ENCODE measurements at regions not wholly inside any gene's neighbourhood (a gene's known extent, or its start where the extent isn't known, plus 50 kb on each side); places are given as distances from the start of the nearest gene placed in this dataset.

DNA sequence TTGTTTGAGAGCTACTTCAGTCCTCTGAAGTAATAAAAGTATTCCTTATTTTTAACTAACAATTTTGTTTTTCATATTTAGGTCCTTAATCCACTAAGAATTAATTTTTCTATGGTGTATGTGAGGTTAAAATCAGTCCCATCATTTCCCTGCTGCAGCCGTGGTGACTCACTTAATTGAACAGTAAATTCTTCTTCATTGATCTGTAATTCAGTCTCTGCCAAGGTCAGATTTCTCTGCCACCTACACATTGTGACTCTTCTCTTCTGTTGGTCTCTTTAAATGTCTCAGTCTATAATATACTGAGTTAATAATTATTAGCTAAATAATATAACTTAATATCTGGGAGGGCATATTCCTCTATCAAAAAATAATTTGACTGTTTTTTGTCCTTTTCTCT, 262.3 kb downstream of the UTRN start:
- Histone ChIP-seq H3K4me1 (ENCODE audit: control insufficient read depth, insufficient read depth, low read length, unreplicated experiment) (peaks cover 7% of the 10 kb centered on the region), H3K36me3 (ENCODE audit: insufficient read depth, low read length) (peaks cover 26% of the 10 kb centered on the region), H3K79me2 (ENCODE audit: control insufficient read depth, insufficient read depth, low read length, unreplicated experiment) (no peaks in the 10 kb centered on the region), H3K27me3 (ENCODE audit: insufficient read depth, low read length) (no peaks in the 10 kb centered on the region), H2AFZ (ENCODE audit: low read length, unreplicated experiment) (no peak overlapping the region), H3K27ac (ENCODE audit: low read depth, low read length) (no peak overlapping the region), H3K4me3 (ENCODE audit: low read depth, low read length) (no peak overlapping the region)

DNA sequence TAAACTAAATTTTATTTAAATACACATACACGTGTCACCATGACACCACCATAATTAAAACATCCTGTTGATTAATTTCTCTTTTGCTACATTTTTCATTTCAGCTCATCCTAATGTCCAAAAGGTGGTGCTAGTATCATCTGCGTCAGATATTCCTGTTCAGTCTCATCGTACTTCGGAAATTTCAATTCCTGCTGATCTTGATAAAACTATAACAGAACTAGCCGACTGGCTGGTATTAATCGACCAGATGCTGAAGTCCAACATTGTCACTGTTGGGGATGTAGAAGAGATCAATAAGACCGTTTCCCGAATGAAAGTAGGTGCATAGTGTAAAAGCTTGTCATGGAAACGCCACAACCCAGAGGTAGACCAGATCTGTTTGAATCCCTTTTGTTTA, 263.4 kb downstream of the UTRN start:
- Histone ChIP-seq H3K27ac (ENCODE audit: low read depth, low read length) (no peak overlapping the region), H3K4me1 (ENCODE audit: control insufficient read depth, insufficient read depth, low read length, unreplicated experiment) (peaks cover 7% of the 10 kb centered on the region), H3K79me2 (ENCODE audit: control insufficient read depth, insufficient read depth, low read length, unreplicated experiment) (no peaks in the 10 kb centered on the region), H3K36me3 (ENCODE audit: insufficient read depth, low read length) (peaks cover 26% of the 10 kb centered on the region), H3K4me3 (ENCODE audit: low read depth, low read length) (no peak overlapping the region), H2AFZ (ENCODE audit: low read length, unreplicated experiment) (no peak overlapping the region), H3K27me3 (ENCODE audit: insufficient read depth, low read length) (no peaks in the 10 kb centered on the region)

DNA sequence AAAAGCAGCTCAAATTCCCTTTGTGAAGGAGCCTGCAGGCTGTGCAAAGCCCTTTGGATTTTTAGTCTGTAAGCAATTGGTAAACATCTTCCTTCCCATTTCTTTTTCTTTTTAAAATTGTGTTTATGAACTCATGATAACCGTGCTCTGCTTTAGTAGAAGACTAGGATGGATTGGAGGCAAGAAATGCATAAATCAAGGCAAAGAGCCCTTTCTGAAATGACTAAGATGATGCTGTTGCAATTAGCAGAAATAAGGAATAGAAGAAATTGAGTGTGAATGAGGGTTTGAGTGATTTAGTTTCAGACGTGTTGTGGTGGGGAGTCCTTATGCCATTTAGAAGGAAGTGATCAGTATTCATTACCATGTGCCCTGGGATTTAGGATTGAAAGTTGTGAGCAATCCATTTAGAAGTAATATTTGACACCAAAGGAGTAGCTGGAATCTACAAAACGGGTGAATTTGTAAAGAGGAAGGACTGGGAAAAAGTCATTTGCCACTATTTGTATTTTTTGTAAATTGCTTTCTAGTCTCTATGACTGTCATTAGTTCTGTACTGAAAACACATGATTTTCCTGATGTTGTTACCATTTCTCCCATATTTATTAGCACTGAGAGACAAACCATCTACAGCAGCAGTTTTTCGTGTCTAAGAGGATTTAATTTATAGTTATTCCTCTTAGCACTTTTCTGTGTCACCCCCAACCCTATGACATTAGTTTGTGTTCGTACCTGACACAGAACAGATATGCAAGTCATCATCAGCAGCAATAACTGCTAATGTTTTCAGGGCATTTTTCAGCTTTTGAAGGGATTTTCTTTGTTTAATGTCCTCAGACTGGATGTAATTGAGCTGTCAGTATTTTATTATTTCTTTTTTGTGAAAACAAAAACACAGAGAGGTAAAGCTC, 265.0 kb downstream of the UTRN start:
- H3K27me3 ChIP-seq (ENCODE audit: insufficient read depth, low read length): no peaks in the 10 kb centered on the region
- H3K4me3 ChIP-seq (ENCODE audit: low read depth, low read length): no peak overlapping the region
- no peak overlapping the region for H2AFZ ChIP-seq (ENCODE audit: low read length, unreplicated experiment)
- H3K79me2 ChIP-seq (ENCODE audit: control insufficient read depth, insufficient read depth, low read length, unreplicated experiment): no peaks in the 10 kb centered on the region
- peaks cover 22% of the 10 kb centered on the region for H3K36me3 ChIP-seq (ENCODE audit: insufficient read depth, low read length)
- no peak overlapping the region for H3K27ac ChIP-seq (ENCODE audit: low read depth, low read length)
- peaks cover 7% of the 10 kb centered on the region for H3K4me1 ChIP-seq (ENCODE audit: control insufficient read depth, insufficient read depth, low read length, unreplicated experiment)

DNA sequence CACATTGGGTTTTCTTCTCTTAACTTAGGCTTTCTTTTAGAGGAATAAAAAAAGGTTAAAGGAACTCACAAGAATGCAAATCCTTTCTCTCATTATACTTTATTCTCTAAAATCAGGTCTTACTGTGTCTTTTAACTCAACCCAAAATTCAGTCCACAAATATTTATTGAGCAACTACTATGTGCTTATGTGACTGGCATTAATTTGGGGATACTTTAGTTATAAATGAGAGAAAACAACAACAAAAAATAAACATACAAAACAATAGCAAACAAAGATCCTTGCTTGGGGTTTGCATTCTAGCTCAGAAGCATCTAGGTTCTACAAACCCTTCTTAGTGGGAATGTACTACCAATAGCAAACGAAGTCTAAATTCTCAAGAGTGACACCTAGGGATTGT, 266.2 kb downstream of the UTRN start:
- H2AFZ ChIP-seq (ENCODE audit: low read length, unreplicated experiment): no peak overlapping the region
- H3K27ac ChIP-seq (ENCODE audit: low read depth, low read length): no peak overlapping the region
- H3K36me3 ChIP-seq (ENCODE audit: insufficient read depth, low read length): peaks cover 20% of the 10 kb centered on the region
- H3K79me2 ChIP-seq (ENCODE audit: control insufficient read depth, insufficient read depth, low read length, unreplicated experiment): no peaks in the 10 kb centered on the region
- H3K4me3 ChIP-seq (ENCODE audit: low read depth, low read length): no peak overlapping the region
- H3K4me1 ChIP-seq (ENCODE audit: control insufficient read depth, insufficient read depth, low read length, unreplicated experiment): peaks cover 7% of the 10 kb centered on the region
- no peaks in the 10 kb centered on the region for H3K27me3 ChIP-seq (ENCODE audit: insufficient read depth, low read length)

DNA sequence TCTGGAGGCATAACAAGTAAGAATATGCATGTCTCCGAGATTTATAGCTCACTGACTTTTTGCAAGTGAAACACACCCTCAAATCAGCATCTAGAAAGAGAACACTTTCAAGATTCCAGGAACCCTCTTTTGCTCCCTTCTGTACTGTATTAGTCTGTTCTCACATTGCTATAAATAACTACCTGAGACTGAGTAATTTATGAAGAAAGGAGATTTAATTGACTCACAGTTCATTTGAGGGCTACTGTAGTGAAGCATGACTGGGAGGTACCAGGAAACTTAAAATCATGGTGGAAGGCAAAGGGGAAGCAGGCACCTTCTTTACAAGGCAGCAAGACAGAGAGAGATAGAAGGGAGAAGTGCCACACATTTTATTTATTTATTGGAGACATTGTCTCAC, 269.9 kb downstream of the UTRN start:
- H3K4me3 ChIP-seq (ENCODE audit: low read depth, low read length): no peak overlapping the region
- H3K27ac ChIP-seq (ENCODE audit: low read depth, low read length): no peak overlapping the region
- no peak overlapping the region for H2AFZ ChIP-seq (ENCODE audit: low read length, unreplicated experiment)
- no peaks in the 10 kb centered on the region for H3K4me1 ChIP-seq (ENCODE audit: control insufficient read depth, insufficient read depth, low read length, unreplicated experiment)
- H3K27me3 ChIP-seq (ENCODE audit: insufficient read depth, low read length): no peaks in the 10 kb centered on the region
- H3K79me2 ChIP-seq (ENCODE audit: control insufficient read depth, insufficient read depth, low read length, unreplicated experiment): no peaks in the 10 kb centered on the region
- H3K36me3 ChIP-seq (ENCODE audit: insufficient read depth, low read length): peaks cover 19% of the 10 kb centered on the region

DNA sequence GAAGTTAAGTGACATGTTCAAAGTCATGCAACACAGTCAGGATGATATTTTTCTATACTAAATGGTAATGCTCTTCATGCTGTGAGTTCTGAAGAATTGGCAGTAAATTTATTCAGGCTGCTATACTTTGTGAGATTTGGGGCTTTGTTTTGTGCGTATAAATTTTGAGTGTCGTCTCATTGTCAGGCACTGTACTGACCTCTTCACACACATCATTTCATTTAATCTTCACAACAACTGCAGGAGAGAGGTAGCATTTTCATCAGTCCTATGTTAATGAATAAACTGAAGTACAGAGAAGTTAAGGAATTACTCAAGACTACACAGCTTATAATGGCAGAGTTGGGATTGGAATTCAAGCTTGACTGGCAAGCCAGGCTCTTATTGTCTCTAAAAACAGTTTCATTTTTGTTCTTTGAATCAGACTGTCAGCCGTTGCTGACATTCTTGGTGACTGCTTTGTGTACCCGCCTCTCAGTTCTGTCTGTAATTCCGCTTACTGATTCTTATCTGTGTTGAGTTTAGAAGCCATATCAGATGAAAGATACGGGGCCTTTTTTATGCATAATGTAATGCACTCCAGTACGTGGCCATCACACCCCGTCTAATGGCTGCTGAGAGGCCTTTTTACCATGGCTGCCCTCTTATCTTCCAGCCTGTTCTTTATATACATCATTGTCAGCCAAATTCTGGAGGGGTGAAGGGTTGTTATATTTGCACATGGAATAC, 274.9 kb downstream of the UTRN start:
- Histone ChIP-seq H3K79me2 (ENCODE audit: control insufficient read depth, insufficient read depth, low read length, unreplicated experiment) (no peaks in the 10 kb centered on the region), H3K4me1 (ENCODE audit: control insufficient read depth, insufficient read depth, low read length, unreplicated experiment) (no peaks in the 10 kb centered on the region), H3K4me3 (ENCODE audit: low read depth, low read length) (no peak overlapping the region), H2AFZ (ENCODE audit: low read length, unreplicated experiment) (no peak overlapping the region), H3K36me3 (ENCODE audit: insufficient read depth, low read length) (peaks cover 11% of the 10 kb centered on the region), H3K27me3 (ENCODE audit: insufficient read depth, low read length) (no peaks in the 10 kb centered on the region), H3K27ac (ENCODE audit: low read depth, low read length) (no peak overlapping the region)

DNA sequence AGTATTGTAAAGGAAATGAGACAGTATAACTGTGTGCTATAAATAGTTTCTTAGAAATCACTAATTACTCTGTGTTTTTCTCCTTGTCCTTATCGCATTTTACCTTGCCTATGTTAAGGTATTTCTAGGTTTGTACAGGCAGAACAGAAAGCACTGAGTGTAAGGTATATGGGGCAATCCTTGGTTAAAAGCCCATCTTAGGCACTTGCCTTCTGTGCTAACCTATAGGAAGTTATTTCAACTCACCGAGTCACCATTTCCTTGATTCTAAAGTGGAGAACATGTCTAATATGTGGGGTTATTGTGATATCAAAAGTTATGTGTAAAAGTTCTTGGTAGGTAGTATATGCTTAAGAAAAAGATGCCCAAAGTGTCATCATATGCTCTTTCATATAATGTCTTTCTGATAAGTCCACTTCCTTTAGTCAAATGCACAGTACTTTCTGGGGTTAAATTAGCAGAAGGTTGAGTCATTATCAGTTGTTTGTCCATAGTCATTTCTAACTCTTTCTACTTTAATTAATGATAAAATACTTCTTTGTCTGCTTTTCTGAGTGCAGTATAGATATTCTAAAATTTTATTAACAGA, 276.4 kb downstream of the UTRN start:
- Histone ChIP-seq H2AFZ (ENCODE audit: low read length, unreplicated experiment) (no peak overlapping the region), H3K27me3 (ENCODE audit: insufficient read depth, low read length) (no peaks in the 10 kb centered on the region), H3K36me3 (ENCODE audit: insufficient read depth, low read length) (peaks cover 9% of the 10 kb centered on the region; the same call in 1 of the 2 replicates), H3K4me3 (ENCODE audit: low read depth, low read length) (no peak overlapping the region), H3K4me1 (ENCODE audit: control insufficient read depth, insufficient read depth, low read length, unreplicated experiment) (no peaks in the 10 kb centered on the region), H3K79me2 (ENCODE audit: control insufficient read depth, insufficient read depth, low read length, unreplicated experiment) (no peaks in the 10 kb centered on the region), H3K27ac (ENCODE audit: low read depth, low read length) (no peak overlapping the region)

DNA sequence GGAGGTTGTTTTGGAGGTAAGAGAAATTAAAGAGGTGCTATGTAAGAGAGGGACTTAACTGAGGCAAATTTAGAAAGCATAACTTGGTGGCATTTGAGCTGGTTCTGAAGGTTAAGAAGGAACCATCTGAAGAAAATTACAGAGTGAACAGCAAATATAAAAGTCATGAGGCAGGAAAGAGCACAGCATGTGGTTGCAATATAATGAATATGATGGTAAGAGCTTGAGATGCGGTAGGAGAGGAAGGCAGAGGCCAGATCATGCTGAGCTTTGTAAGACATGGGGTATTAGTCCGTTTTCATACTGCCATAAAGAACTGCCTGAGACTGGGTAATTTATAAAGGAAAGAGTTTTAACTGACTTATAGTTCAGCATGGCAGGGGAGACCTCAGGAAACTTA, 279.1 kb downstream of the UTRN start:
- Histone ChIP-seq H3K27me3 (ENCODE audit: insufficient read depth, low read length) (no peaks in the 10 kb centered on the region), H3K27ac (ENCODE audit: low read depth, low read length) (no peak overlapping the region)

DNA sequence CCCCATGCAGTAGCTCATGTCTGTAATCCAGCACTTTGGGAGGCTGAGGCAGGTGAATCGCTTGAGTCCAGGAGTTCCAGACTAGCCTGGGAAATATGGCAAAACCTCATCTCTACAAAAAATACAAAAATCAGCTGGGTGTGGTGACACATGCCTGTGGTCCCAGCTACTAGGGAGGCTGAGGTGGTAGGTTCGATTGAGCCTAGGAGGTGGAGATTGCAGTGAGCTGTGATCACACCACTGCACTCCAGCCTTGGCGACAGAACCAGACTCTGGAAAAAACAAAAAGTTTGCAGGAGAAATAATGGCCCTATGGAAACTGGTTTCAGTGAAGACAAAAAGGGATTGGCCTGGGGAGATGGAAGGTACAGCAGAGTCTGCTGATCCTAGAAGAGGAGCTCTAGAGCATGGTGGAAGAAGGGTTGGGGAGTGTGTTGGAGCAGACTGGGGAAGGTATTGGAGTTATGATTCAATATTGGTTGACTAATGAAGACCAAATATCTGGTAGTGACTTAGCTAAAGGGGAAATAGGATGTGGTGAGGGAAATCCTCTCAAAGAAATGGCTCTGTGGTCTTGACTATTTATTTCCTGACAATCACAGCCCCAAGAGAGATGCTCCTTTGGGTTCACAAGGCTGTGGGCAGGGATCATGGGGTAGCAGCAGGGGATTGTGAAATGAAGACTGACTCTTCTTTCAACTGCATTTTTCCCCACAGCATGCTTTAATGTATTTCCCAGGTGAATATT, 281.9 kb downstream of the UTRN start:
- no peak overlapping the region for H3K27ac ChIP-seq (ENCODE audit: low read depth, low read length)
- H3K36me3 ChIP-seq (ENCODE audit: insufficient read depth, low read length): peaks cover 5% of the 10 kb centered on the region; the same call in 1 of the 2 replicates
- H3K4me1 ChIP-seq (ENCODE audit: control insufficient read depth, insufficient read depth, low read length, unreplicated experiment): no peaks in the 10 kb centered on the region
- no peak overlapping the region for H2AFZ ChIP-seq (ENCODE audit: low read length, unreplicated experiment)
- H3K27me3 ChIP-seq (ENCODE audit: insufficient read depth, low read length): no peaks in the 10 kb centered on the region
- no peaks in the 10 kb centered on the region for H3K79me2 ChIP-seq (ENCODE audit: control insufficient read depth, insufficient read depth, low read length, unreplicated experiment)
- H3K4me3 ChIP-seq (ENCODE audit: low read depth, low read length): no peak overlapping the region

More for the DNA sequence above, 279.1 kb downstream of the UTRN start:
- Histone ChIP-seq H3K79me2 (ENCODE audit: control insufficient read depth, insufficient read depth, low read length, unreplicated experiment) (no peaks in the 10 kb centered on the region), H3K4me3 (ENCODE audit: low read depth, low read length) (no peak overlapping the region), H2AFZ (ENCODE audit: low read length, unreplicated experiment) (no peak overlapping the region), H3K4me1 (ENCODE audit: control insufficient read depth, insufficient read depth, low read length, unreplicated experiment) (no peaks in the 10 kb centered on the region), H3K36me3 (ENCODE audit: insufficient read depth, low read length) (peaks cover 5% of the 10 kb centered on the region; the same call in 1 of the 2 replicates)

DNA sequence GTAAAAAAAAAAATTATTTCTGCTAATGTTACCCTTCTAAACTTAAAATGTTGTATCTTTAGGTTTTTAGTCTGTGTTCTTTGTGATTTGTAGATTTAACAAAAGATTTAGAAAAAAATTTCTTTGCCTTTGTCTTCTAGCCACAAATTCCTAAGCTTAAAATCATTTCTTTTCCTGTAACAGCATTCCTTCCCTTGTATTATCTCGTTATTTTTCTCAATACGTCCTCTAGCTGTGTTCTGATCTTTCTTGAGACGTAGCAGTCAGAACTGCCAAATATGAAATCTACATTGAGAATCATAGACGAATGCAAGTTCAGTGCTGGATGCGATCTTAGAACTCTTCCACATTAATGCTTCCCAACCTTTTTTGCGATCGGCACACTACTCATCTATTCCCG, 283.1 kb downstream of the UTRN start:
- H3K79me2 ChIP-seq (ENCODE audit: control insufficient read depth, insufficient read depth, low read length, unreplicated experiment): no peaks in the 10 kb centered on the region
- no peaks in the 10 kb centered on the region for H3K4me1 ChIP-seq (ENCODE audit: control insufficient read depth, insufficient read depth, low read length, unreplicated experiment)
- peaks cover 5% of the 10 kb centered on the region; the same call in 1 of the 2 replicates for H3K36me3 ChIP-seq (ENCODE audit: insufficient read depth, low read length)

More for the DNA sequence above, 283.1 kb downstream of the UTRN start:
- Histone ChIP-seq H2AFZ (ENCODE audit: low read length, unreplicated experiment) (no peak overlapping the region), H3K4me3 (ENCODE audit: low read depth, low read length) (no peak overlapping the region), H3K27ac (ENCODE audit: low read depth, low read length) (no peak overlapping the region), H3K27me3 (ENCODE audit: insufficient read depth, low read length) (no peaks in the 10 kb centered on the region)

Measured in ACC112 (cell line).